ENCODE measurements at regions not wholly inside any gene's neighbourhood (a gene's known extent, or its start where the extent isn't known, plus 50 kb on each side); places are given as distances from the start of the nearest gene placed in this dataset.

DNA sequence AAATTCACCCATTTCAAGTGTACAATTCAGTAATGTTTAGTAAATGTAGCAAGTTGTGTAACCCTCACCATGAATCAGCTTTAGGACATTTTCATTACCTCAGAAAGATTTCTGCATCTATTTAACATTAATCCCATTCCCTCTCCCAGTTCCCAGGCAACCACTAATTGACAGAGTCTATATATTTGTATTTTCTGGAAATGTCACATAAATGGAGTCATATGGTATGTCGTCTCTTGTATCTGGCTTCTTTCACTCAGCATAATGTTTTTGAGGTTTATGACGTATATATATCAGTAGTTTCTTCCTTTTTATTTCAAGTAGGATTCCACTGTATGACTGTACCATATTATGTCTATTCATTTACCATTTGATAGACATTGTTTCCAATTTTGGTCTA is 199.8 kb downstream of the CYB561 start:
- H3K4me3 ChIP-seq (ENCODE audit: insufficient read length, low read depth): no peak overlapping the region
- TF ChIP-seq YY1 (IDR thresholded peaks at IDR 0.05; ENCODE audit: insufficient read depth, insufficient read length) (no peak), ZNF274 (IDR thresholded peaks at IDR 0.05; ENCODE audit: low read depth, low read length) (no peak), SUZ12 (IDR thresholded peaks at IDR 0.05; ENCODE audit: extremely low read depth, insufficient read depth, insufficient read length) (no peak)
- H3K4me1 ChIP-seq (ENCODE audit: insufficient read depth, insufficient read length): no peaks in the 10 kb centered on the region
- H3K27me3 ChIP-seq (ENCODE audit: insufficient read depth, insufficient read length): no peaks in the 10 kb centered on the region
- H3K36me3 ChIP-seq (ENCODE audit: insufficient read depth, insufficient read length, low read length): no peaks in the 10 kb centered on the region
- no peak overlapping the region for H3K9ac ChIP-seq (ENCODE audit: insufficient read length, low read depth)
- no peak for DNase-seq (ENCODE audit: low read depth, low spot score)
- no peaks in the 10 kb centered on the region for H3K9me3 ChIP-seq (ENCODE audit: insufficient read depth, low read length)

- no peak for DNase-seq (ENCODE audit: low read depth, low spot score)
- Histone ChIP-seq H3K9ac (ENCODE audit: insufficient read length, low read depth) (no peak overlapping the region), H3K36me3 (ENCODE audit: insufficient read depth, insufficient read length, low read length) (no peaks in the 10 kb centered on the region), H3K9me3 (ENCODE audit: insufficient read depth, low read length) (no peaks in the 10 kb centered on the region), H3K4me1 (ENCODE audit: insufficient read depth, insufficient read length) (no peaks in the 10 kb centered on the region), H3K27me3 (ENCODE audit: insufficient read depth, insufficient read length) (no peaks in the 10 kb centered on the region), H3K4me3 (ENCODE audit: insufficient read length, low read depth) (no peak overlapping the region)
- no peak for TF ChIP-seq ZNF274 (IDR thresholded peaks at IDR 0.05; ENCODE audit: low read depth, low read length)
Measured at GRCh38 chr17:63247706-63248105, 198.4 kb downstream of the CYB561 start.

DNA sequence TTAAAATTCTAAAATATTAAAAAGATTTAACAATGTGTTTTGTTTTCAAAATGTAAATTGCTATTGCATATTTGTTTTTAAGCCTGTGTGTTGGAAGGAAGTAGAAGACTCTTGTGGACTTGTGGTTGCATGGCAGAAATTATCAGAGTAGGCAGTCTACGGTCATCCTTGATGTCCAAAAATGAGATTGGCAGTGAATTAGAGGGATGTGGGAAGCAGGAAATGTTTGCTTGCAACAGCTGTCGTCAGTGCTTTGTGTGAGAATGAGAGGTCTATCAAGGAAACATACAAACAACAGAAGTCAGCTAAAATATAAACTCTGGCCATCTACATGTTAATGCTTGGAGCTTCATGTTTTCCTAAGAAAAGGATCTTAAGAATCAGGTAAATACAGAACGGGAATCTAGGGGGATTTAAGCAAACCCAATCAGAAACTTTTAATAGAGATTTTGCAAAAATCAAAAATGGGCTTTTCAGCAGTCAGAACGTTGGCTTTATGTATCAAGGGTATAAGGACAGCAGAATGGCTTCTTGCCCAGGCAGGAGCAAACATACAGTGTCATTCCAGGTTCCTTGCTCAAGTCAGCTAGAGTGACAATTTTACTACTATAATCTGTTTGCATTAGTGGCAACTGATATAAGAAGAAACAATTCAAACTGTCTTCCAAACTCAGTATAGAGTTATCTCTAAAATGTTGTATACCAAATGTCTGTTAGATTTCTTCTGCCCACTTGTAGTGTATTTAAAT is 196.7 kb downstream of the CYB561 start:
- Histone ChIP-seq H3K9ac (ENCODE audit: insufficient read length, low read depth) (no peak overlapping the region), H3K4me1 (ENCODE audit: insufficient read depth, insufficient read length) (no peaks in the 10 kb centered on the region), H3K4me3 (ENCODE audit: insufficient read length, low read depth) (no peak overlapping the region), H3K9me3 (ENCODE audit: insufficient read depth, low read length) (no peaks in the 10 kb centered on the region), H3K36me3 (ENCODE audit: insufficient read depth, insufficient read length, low read length) (no peaks in the 10 kb centered on the region), H3K27me3 (ENCODE audit: insufficient read depth, insufficient read length) (no peaks in the 10 kb centered on the region)
- no peak for DNase-seq (ENCODE audit: low read depth, low spot score)
- TF ChIP-seq ZNF274 (IDR thresholded peaks at IDR 0.05; ENCODE audit: low read depth, low read length) (no peak), YY1 (IDR thresholded peaks at IDR 0.05; ENCODE audit: insufficient read depth, insufficient read length) (no peak)

GRCh38 chr17:63250830-63251229 is 195.3 kb downstream of the CYB561 start:
- no peaks in the 10 kb centered on the region for H3K9me3 ChIP-seq (ENCODE audit: insufficient read depth, low read length)
- no peaks in the 10 kb centered on the region for H3K36me3 ChIP-seq (ENCODE audit: insufficient read depth, insufficient read length, low read length)
- no peaks in the 10 kb centered on the region for H3K27me3 ChIP-seq (ENCODE audit: insufficient read depth, insufficient read length)
- H3K4me1 ChIP-seq (ENCODE audit: insufficient read depth, insufficient read length): no peaks in the 10 kb centered on the region
- H3K9ac ChIP-seq (ENCODE audit: insufficient read length, low read depth): no peak overlapping the region
- H3K4me3 ChIP-seq (ENCODE audit: insufficient read length, low read depth): no peak overlapping the region
- DNase-seq (ENCODE audit: low read depth, low spot score): no peak
- TF ChIP-seq ZNF274 (IDR thresholded peaks at IDR 0.05; ENCODE audit: low read depth, low read length): no peak
- TF ChIP-seq SUZ12 (IDR thresholded peaks at IDR 0.05; ENCODE audit: extremely low read depth, insufficient read depth, insufficient read length): no peak
- no peak for TF ChIP-seq YY1 (IDR thresholded peaks at IDR 0.05; ENCODE audit: insufficient read depth, insufficient read length)

DNA sequence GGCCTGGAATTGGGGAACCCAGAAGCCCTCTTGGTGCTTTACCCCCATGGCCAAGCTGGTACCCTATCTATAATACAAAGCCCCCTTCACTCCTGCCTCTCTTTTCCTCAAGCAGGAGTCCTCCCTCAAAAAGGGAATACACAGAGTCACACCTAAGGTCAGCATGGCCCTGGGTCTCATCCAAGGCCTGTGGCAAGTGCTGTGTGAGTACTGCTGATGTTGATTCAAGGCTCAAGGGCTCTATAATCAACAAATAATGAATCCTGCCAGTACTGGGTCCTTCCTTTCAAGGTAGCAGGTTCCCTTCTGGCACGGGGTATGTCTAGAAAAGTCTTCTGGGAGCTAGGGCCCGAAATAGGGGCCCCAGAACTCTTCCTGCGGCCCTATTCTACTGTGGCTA is 187.3 kb downstream of the CYB561 start:
- Histone ChIP-seq H3K4me1 (ENCODE audit: insufficient read depth, insufficient read length) (no peaks in the 10 kb centered on the region), H3K9ac (ENCODE audit: insufficient read length, low read depth) (no peak overlapping the region), H3K27me3 (ENCODE audit: insufficient read depth, insufficient read length) (no peaks in the 10 kb centered on the region), H3K4me3 (ENCODE audit: insufficient read length, low read depth) (no peak overlapping the region), H3K9me3 (ENCODE audit: insufficient read depth, low read length) (no peaks in the 10 kb centered on the region), H3K36me3 (ENCODE audit: insufficient read depth, insufficient read length, low read length) (no peaks in the 10 kb centered on the region)
- DNase-seq (ENCODE audit: low read depth, low spot score): no peak
- no peak for TF ChIP-seq ZNF274 (IDR thresholded peaks at IDR 0.05; ENCODE audit: low read depth, low read length)
- no peak for TF ChIP-seq YY1 (IDR thresholded peaks at IDR 0.05; ENCODE audit: insufficient read depth, insufficient read length)
- no peak for TF ChIP-seq SUZ12 (IDR thresholded peaks at IDR 0.05; ENCODE audit: extremely low read depth, insufficient read depth, insufficient read length)

GRCh38 chr17:63262751-63263476 is 183.2 kb downstream of the CYB561 start:
- H3K4me1 ChIP-seq (ENCODE audit: insufficient read depth, insufficient read length): no peaks in the 10 kb centered on the region
- no peaks in the 10 kb centered on the region for H3K27me3 ChIP-seq (ENCODE audit: insufficient read depth, insufficient read length)
- H3K36me3 ChIP-seq (ENCODE audit: insufficient read depth, insufficient read length, low read length): no peaks in the 10 kb centered on the region
- no peak overlapping the region for H3K9ac ChIP-seq (ENCODE audit: insufficient read length, low read depth)
- no peak for TF ChIP-seq SUZ12 (IDR thresholded peaks at IDR 0.05; ENCODE audit: extremely low read depth, insufficient read depth, insufficient read length)
- TF ChIP-seq YY1 (IDR thresholded peaks at IDR 0.05; ENCODE audit: insufficient read depth, insufficient read length): no peak
- no peak overlapping the region for H3K4me3 ChIP-seq (ENCODE audit: insufficient read length, low read depth)
- no peak for DNase-seq (ENCODE audit: low read depth, low spot score)
- H3K9me3 ChIP-seq (ENCODE audit: insufficient read depth, low read length): no peaks in the 10 kb centered on the region

DNA sequence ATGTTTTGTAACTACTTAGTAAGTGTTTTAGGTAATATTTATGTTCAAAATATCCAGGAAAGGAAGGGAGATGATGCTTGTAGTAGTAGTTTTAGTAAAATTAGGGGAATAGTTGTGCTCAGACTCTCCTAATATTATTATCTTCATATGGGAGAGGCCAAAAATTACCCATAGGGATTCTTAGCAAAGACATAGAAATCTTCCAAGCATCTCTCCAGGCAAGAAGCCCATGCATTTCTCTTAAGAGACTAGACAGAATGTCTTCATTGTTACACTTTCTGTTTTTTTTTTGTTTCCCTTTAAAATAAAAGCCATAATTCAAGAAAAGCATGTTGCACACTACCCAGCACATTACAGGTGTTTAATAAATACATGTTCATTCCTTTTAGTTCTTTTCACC is 180.6 kb downstream of the CYB561 start:
- Histone ChIP-seq H3K9ac (ENCODE audit: insufficient read length, low read depth) (no peak overlapping the region), H3K4me3 (ENCODE audit: insufficient read length, low read depth) (no peak overlapping the region), H3K36me3 (ENCODE audit: insufficient read depth, insufficient read length, low read length) (no peaks in the 10 kb centered on the region), H3K9me3 (ENCODE audit: insufficient read depth, low read length) (no peaks in the 10 kb centered on the region), H3K4me1 (ENCODE audit: insufficient read depth, insufficient read length) (no peaks in the 10 kb centered on the region), H3K27me3 (ENCODE audit: insufficient read depth, insufficient read length) (no peaks in the 10 kb centered on the region)
- TF ChIP-seq SUZ12 (IDR thresholded peaks at IDR 0.05; ENCODE audit: extremely low read depth, insufficient read depth, insufficient read length) (no peak), YY1 (IDR thresholded peaks at IDR 0.05; ENCODE audit: insufficient read depth, insufficient read length) (no peak), ZNF274 (IDR thresholded peaks at IDR 0.05; ENCODE audit: low read depth, low read length) (no peak)
- no peak for DNase-seq (ENCODE audit: low read depth, low spot score)

Data from NT2/D1 (cell line).